NCI-H1092 treated with DMSO at 0.1 percent for 48 hours (cell line): ENCODE measurements at regions not wholly inside any gene's neighbourhood (a gene's known extent, or its start where the extent isn't known, plus 50 kb on each side); places are given as distances from the start of the nearest gene placed in this dataset.

Experiments used
- DNase-seq: peaks from one replicate; lab custom pipeline; 2025; lab: John Stamatoyannopoulos, UW

- DNase-seq: no peak
Measured at GRCh38 chr3:195013411-195014361, 257.3 kb downstream of the XXYLT1 start.

- no peak for DNase-seq
Measured at GRCh38 chr3:195015021-195015420, 255.9 kb downstream of the XXYLT1 start.

DNA sequence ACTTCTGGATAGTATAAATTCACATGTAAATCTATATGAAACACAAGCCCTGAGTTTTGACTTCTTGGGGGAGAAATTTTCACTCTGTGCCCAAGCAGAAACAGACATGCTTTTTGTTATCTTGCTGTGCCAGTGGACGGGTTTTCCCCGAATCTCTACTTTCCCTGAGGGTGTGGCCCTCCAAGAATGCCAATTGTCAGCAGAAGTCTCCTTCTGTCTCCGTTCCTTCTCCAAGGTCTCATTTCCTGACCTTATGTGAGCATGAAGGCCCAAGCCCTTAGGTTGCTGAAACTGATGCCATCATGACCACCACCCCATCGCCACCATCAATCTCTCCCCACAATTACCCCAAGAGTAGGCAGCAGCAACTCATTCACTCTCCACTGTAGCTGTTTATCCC lies 253.8 kb downstream of the XXYLT1 start:
- no peak for DNase-seq
